SK-MEL-5 (cell line): ENCODE measurements at regions not wholly inside any gene's neighbourhood (a gene's known extent, or its start where the extent isn't known, plus 50 kb on each side); places are given as distances from the start of the nearest gene placed in this dataset.

Experiments used
- DNase-seq: peaks from one replicate; pipeline ENCODE4 v3.0.0-alpha.2; 2016; ENCODE audit warnings: low read depth, low spot score
- in situ Hi-C: cut with HindIII; loops from 2 replicates; pipeline ENCODE4 v1.10.0; 2016; ENCODE audit warnings: low sequenced_read_pairs, high pct_unique_total_duplicates, low pct_unique_long_range_greater_than_20kb

- in situ Hi-C loops: no loop called here
- no peak for DNase-seq
Observed at GRCh38 chr4:177008836-177009501, 216.2 kb upstream of the VEGFC start.

GRCh38 chr4:177010418-177010817 lies 217.7 kb upstream of the VEGFC start:
- DNase-seq: no peak
- in situ Hi-C loops: no loop called here

- in situ Hi-C loops: no loop called here
- no peak for DNase-seq
Observed at GRCh38 chr4:177012918-177013545, 220.3 kb upstream of the VEGFC start.

GRCh38 chr4:177016541-177017141 lies 223.9 kb upstream of the VEGFC start:
- in situ Hi-C loops: no loop called here
- no peak for DNase-seq

DNA sequence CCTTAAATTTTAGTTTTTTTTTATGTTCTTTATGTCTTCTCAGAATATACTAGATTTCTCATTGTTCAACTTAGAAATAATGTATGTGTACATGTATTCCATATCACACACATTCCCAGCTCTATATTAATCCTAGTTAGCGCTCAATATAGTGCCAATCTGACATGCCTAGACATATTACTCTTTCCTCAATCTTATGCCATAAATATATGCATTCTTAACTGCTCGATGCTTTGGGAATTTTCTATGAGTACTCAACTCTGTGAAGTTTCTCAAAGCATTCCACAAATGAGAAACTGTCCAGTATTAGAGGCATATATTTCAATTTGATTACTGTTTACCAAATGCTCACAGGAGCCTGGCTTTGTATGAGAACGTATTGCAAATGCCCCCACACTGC lies 231.2 kb upstream of the VEGFC start:
- in situ Hi-C loops: no loop called here
- no peak for DNase-seq

DNA sequence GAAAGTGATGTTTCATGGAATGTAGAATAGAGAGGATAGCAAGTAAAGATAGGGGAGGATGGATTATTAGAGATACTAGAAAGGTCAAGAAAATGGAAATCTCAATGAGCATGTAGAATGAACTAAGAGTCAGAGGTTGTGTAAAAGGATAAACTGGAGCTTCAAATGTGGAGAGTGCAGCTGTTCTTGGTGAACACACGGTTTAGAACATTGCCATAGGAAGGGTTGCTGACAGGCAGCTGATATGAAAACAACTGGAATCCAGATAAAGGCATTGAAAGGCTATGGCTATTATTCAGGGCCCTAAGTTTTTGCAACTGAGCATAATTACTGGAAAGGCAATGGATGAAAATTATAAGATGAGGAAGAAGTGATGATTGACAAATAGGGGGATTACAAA lies 239.6 kb upstream of the VEGFC start:
- in situ Hi-C loops: no loop called here
- DNase-seq: no peak

DNA sequence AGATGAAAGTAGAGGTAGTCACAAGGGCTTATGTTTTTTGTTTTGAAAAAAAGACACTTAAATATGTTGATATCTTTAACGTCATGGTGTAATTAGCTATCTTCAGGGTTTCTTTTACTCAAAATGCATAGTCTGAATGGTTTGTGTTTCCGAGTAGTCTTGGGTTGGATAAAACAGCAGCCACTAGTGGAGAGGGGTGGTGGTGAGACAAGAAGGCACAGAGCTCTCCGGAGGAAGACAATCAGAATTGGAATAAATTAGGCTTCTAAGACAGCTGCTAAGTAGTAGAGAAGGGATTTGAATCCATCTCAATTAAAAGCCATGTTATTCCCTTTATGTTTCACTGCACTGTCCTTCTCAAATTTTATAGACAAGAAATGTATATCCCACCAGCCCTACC lies 240.4 kb upstream of the VEGFC start:
- peak; percentile 25 for DNase-seq
- in situ Hi-C loops: no loop called here

GRCh38 chr4:177033632-177034031 lies 240.9 kb upstream of the VEGFC start:
- in situ Hi-C loops: no loop called here
- no peak for DNase-seq

DNA sequence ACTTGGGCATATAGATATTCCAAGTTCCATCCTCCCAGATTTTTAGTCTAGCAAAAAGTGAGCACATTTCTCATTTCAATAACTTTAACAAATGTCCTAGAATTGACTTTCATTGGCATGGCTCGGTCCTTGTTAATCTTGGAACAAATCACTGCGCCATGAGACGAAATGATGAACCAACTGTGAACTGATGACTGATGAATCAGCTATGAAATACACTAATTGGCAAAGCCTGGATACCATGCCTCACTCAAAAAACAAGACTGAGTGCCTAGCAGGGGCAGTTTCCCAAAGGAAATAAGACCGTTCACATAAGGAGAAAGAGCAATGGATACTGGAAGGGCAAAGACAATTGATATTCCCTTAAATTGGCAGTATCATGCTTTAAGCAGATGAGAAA lies 248.6 kb upstream of the VEGFC start:
- DNase-seq: no peak
- in situ Hi-C loops: no loop called here

DNA sequence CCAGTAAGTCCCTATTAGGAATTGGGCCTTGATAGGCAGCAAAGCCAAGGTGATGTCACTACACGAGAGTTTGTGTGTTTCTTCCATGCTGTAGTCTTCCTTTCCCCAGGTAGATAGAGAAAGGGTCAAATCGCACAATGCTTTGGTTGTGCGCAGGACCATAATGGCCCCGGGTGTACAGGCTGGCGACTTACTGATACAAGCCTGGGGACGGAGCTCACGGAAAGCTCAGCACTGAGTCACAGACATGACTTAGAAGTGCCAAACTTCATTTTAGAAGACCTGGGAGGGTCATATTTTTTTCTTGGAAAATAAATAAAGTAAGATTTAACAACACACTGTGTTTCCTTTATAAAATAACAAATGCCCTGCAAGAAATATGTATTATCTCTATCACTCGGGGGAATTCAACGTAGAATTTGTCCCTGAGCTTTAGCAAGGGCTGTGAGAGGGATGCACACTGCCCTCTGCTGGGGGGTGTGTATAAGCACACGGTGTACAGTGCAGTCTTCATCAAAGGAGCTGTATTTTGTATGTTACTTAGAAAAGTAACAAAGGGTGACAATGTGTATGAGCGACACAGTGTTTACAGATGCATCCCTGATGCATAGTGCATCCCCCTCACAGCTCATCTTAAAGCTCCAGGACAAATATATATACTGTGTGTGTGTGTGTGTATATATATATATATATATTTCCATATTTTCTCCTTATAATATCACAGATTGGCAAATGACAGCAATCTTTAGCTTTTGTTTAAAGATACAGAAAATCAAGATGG lies 254.5 kb upstream of the VEGFC start:
- in situ Hi-C loops: no loop called here
- DNase-seq: peak; percentile 85

DNA sequence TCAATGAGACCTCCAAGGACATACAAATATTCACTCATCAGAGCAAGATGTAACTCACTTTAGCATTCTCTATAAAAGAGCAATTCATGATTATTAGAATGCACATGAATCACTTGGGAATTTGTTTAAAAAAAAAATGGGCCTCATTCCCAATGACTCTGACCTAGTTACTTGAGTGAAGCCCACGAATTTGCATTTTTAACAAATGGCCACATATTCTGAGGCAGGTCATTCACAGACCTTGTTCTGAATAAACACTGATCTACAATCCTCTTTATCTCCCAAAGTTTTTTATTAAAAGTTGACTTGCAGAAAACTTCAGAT lies 255.1 kb upstream of the VEGFC start:
- no peak for DNase-seq
- in situ Hi-C loops: no loop called here

GRCh38 chr4:177051473-177052060 lies 258.1 kb upstream of the NEIL3 start:
- in situ Hi-C loops: no loop called here
- DNase-seq: peak; percentile 74

- in situ Hi-C loops: no loop called here
- DNase-seq: no peak
Observed at GRCh38 chr4:177052211-177052934, 257.3 kb upstream of the NEIL3 start.

- in situ Hi-C loops: no loop called here
Observed at GRCh38 chr4:177057186-177057585, 252.5 kb upstream of the NEIL3 start.

DNA sequence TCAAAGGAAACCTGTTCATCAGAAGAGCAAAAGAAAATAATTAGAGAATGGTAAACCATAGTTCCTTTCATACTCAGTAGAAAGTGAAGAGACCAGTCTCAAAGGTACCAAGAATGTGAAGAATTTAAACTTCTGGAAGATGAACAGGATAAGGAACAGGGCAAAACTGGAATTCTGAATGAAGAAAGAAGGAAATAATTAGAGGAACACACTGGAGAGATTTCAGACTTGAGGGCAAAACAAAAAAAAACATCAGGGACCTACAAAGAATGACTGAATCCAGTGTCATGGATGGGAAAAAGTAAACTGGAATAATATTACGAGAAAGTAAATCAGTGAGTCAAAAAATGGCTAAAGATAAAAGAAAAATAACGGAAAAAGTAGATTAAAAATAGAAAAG lies 245.6 kb upstream of the NEIL3 start:
- in situ Hi-C loops: no loop called here
- DNase-seq: no peak

More at GRCh38 chr4:177057186-177057585, 252.5 kb upstream of the NEIL3 start:
- DNase-seq: no peak

- peak; percentile 31 for DNase-seq
- in situ Hi-C loops: no loop called here
Observed at GRCh38 chr4:177064729-177065394, 244.8 kb upstream of the NEIL3 start.

DNA sequence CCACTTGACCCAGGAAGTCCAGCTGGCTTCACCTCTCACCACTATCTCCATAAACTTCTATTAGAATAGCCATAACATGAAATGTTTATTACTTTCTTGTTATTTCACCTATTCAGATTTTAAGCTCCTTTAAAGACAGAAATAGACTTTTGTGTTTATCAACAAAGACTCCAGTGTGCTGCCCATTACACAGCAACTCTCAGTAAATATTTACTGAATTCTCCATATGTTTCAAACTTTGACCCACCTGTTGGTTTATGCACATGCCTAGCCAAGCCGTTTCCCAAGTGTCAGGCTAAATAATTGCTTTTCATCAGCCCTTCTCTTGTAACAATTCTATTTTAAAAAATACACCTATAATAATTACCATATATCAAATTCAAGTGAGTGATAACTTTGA lies 242.9 kb upstream of the NEIL3 start:
- in situ Hi-C loops: no loop called here
- no peak for DNase-seq
